Endothelial cell of umbilical vein (primary cell): ENCODE measurements at regions not wholly inside any gene's neighbourhood (a gene's known extent, or its start where the extent isn't known, plus 50 kb on each side); places are given as distances from the start of the nearest gene placed in this dataset.

Experiments used
- GATA2 ChIP-seq: IDR thresholded peaks from 2 replicates; pipeline ENCODE4 v1.7.0; 2011; ENCODE audit warnings: low read depth, mild to moderate bottlenecking, moderate library complexity, mixed read lengths, low read length; ENCODE audit not compliant: insufficient read length, insufficient read depth
- POLR2A ChIP-seq: IDR thresholded peaks from 2 replicates; pipeline ENCODE4 v1.6.1; 2012; ENCODE audit warnings: low read depth, mild to moderate bottlenecking, control low read depth, low read length
- POLR2AphosphoS5 ChIP-seq: IDR thresholded peaks from 2 replicates; pipeline ENCODE4 v1.6.1; 2012; ENCODE audit warnings: low read depth, mild to moderate bottlenecking, control low read depth, low read length, moderate library complexity; ENCODE audit not compliant: insufficient read depth
- TF ChIP-seq, protein P1 (sequence below), 2 donors: IDR thresholded peaks; 1 replicate in 1 of 2; 2 replicates in 1 of 2; pipeline ENCODE4 v1.5.1; 2011; ENCODE audit warnings: low read length in 2 of 2, mild to moderate bottlenecking in 2 of 2, moderate library complexity in 2 of 2, control low read depth in 1 of 2, inconsistent platforms in 1 of 2, low read depth in 1 of 2; ENCODE audit not compliant: insufficient read depth in 1 of 2; ENCODE audit errors: extremely low read depth in 1 of 2

DNA sequence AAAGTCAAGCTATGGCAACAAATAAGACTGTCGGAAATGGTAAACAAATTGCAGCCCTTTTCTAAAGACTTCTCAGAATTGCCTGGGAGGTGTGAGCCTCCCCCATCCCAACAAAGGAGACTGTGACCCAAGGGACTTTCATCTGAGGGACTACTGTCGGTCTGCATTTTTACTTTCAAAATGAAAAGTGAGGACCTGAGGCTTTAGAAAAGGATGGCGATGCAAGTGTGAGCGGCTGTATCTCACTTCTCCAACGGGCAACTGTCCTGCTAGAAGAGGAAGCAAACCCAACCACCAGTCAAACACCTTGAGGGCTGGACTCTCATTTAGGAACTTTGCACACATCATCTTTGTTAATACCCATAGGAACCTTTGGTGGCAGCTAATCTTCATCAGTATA lies 62.6 kb upstream of the CLNK start:
- TF ChIP-seq POLR2A (no peak), POLR2AphosphoS5 (no peak), GATA2 (no peak)
- TF ChIP-seq, protein P1, sequence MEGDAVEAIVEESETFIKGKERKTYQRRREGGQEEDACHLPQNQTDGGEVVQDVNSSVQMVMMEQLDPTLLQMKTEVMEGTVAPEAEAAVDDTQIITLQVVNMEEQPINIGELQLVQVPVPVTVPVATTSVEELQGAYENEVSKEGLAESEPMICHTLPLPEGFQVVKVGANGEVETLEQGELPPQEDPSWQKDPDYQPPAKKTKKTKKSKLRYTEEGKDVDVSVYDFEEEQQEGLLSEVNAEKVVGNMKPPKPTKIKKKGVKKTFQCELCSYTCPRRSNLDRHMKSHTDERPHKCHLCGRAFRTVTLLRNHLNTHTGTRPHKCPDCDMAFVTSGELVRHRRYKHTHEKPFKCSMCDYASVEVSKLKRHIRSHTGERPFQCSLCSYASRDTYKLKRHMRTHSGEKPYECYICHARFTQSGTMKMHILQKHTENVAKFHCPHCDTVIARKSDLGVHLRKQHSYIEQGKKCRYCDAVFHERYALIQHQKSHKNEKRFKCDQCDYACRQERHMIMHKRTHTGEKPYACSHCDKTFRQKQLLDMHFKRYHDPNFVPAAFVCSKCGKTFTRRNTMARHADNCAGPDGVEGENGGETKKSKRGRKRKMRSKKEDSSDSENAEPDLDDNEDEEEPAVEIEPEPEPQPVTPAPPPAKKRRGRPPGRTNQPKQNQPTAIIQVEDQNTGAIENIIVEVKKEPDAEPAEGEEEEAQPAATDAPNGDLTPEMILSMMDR (IDR thresholded peaks at IDR 0.05; ENCODE audit: extremely low read depth in 1 of 2, insufficient read depth in 1 of 2, low read depth in 1 of 2, low read length in 2 of 2), result no peak
